ENCODE measurements at regions not wholly inside any gene's neighbourhood (a gene's known extent, or its start where the extent isn't known, plus 50 kb on each side); places are given as distances from the start of the nearest gene placed in this dataset.
"Not testable (repeated sequence)": the region's sequence is repeated elsewhere in the genome, so short reads cannot be mapped to it uniquely, and the experiment has no call there.

DNA sequence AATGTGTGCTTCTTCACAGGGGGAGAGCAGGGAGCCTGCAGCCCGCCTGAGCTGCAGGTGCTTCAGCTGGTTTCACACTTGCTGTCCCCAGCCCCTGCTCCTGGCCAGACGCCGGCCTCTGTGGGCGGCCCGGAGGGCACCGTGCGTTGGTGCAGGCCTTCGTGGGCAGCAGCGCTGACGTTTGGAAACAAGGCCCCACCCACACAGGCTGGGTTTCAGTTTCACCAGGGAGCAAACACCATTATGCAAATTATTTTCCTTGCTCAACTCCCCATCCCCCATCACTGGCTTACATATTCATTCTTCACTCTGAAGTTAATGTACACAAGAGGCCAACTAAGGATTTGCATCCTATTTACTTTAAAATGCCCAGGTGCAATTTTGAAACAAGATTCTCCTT lies 343.2 kb downstream of the BCL2L11 start:
- H3K27ac Mint-ChIP-seq; H3K27ac ChIP-seq (ENCODE audit: low read depth in 1 of 2, low read length in 2 of 2); H3K9me3 Mint-ChIP-seq; H3K4me1 ChIP-seq (ENCODE audit: insufficient read depth, low read length); POLR2A ChIA-PET; H3K27me3 Mint-ChIP-seq; H3K4me3 Mint-ChIP-seq; H3K36me3 Mint-ChIP-seq (ENCODE audit: low read depth); intact Hi-C loops (cut with DNase I, micrococcal nuclease); H3K27me3 ChIP-seq (ENCODE audit: control insufficient read depth in 1 of 2, insufficient read depth in 2 of 2, low read length in 2 of 2); H3K9me3 ChIP-seq (ENCODE audit: control insufficient read depth in 1 of 2, insufficient read depth in 1 of 2, low read length in 2 of 2); CTCF ChIA-PET; H3K4me1 Mint-ChIP-seq (ENCODE audit: low read depth); H3K36me3 ChIP-seq (ENCODE audit: insufficient read depth, low read length): not testable (repeated sequence)
- ATAC-seq (ENCODE audit: poor library complexity) (peak; percentile 87), DNase-seq (peak in 1 of 14 experiments; percentile 63)
- peak overlapping the region; percentile 24 for H3K4me3 ChIP-seq (ENCODE audit: low read length)

DNA sequence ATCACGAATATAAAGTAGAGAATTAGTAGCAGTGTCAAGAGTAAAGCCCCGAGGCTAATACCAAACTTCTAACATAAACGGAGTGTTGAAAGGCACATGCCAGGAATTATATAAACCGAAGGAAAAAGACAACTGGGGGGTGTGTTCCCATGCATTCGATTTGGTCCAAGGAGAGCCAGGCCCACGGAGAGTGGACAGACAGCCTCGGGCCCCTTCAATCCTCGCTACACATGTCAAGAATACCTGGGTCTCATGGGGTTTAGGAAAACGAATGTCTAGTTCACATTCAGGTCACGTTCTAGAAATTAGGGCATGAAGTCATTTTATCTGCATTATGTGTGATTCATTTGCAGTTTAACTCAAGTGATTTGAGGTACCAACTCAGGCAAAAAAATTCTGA lies 343.7 kb downstream of the BCL2L11 start:
- H3K4me3 ChIP-seq (ENCODE audit: low read length); H3K9me3 Mint-ChIP-seq; H3K36me3 Mint-ChIP-seq (ENCODE audit: low read depth); POLR2A ChIA-PET; CTCF ChIA-PET; H3K4me1 Mint-ChIP-seq (ENCODE audit: low read depth); H3K4me1 ChIP-seq (ENCODE audit: insufficient read depth, low read length); H3K27me3 ChIP-seq (ENCODE audit: control insufficient read depth in 1 of 2, insufficient read depth in 2 of 2, low read length in 2 of 2); H3K36me3 ChIP-seq (ENCODE audit: insufficient read depth, low read length); H3K27me3 Mint-ChIP-seq; ATAC-seq (ENCODE audit: poor library complexity); H3K9me3 ChIP-seq (ENCODE audit: control insufficient read depth in 1 of 2, insufficient read depth in 1 of 2, low read length in 2 of 2); intact Hi-C loops (cut with DNase I, micrococcal nuclease); DNase-seq; H3K27ac ChIP-seq (ENCODE audit: low read depth in 1 of 2, low read length in 2 of 2); H3K4me3 Mint-ChIP-seq; H3K27ac Mint-ChIP-seq: not testable (repeated sequence)

DNA sequence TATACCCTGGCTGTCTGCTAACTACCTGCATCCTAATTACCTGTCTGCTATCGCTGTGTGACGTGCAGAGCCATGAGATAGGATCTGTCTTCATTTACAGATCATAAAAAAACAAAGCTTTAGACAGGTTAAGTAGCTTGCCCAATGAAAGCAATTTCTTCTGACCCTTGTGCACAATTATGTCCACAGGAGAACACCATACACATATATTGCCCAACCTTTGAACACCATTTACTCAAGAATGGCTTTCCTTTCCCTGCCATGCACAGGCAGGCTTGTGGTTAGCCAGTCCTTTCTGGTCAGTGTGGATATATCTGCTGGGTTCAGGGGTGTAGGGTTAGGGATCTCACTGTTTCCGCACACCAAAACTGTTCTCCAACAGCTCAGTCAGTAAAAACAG lies 344.8 kb downstream of the BCL2L11 start:
- H3K4me1 ChIP-seq (ENCODE audit: insufficient read depth, low read length); H3K27me3 ChIP-seq (ENCODE audit: control insufficient read depth in 1 of 2, insufficient read depth in 2 of 2, low read length in 2 of 2); H3K27ac Mint-ChIP-seq; H3K4me3 Mint-ChIP-seq; DNase-seq; H3K4me1 Mint-ChIP-seq (ENCODE audit: low read depth); ATAC-seq (ENCODE audit: poor library complexity); H3K36me3 ChIP-seq (ENCODE audit: insufficient read depth, low read length); H3K27ac ChIP-seq (ENCODE audit: low read depth in 1 of 2, low read length in 2 of 2); POLR2A ChIA-PET; H3K4me3 ChIP-seq (ENCODE audit: low read length); H3K36me3 Mint-ChIP-seq (ENCODE audit: low read depth); H3K9me3 ChIP-seq (ENCODE audit: control insufficient read depth in 1 of 2, insufficient read depth in 1 of 2, low read length in 2 of 2); H3K27me3 Mint-ChIP-seq; intact Hi-C loops (cut with DNase I, micrococcal nuclease); H3K9me3 Mint-ChIP-seq; CTCF ChIA-PET: not testable (repeated sequence)

DNA sequence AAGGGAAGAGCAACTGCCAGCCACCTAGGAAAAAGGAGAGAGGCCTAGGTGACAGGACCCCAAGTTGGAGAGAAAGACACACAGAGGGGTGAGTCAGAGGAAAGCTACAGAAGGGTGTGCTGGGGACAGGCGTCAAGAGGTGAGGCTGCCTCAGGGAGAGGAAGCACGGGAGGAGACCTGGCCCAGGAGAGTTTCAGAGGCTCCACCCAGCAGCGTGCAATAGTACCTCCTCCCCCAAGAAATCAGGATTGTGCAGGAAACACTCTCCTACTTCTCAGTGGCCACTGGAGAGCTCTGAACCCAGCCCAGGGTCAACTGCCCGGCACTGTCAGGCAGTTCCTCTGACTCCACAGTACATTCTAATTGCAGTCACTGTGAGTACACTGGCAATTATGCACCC lies 346.0 kb downstream of the BCL2L11 start:
- not testable (repeated sequence) for H3K27ac Mint-ChIP-seq, H3K4me3 Mint-ChIP-seq

DNA sequence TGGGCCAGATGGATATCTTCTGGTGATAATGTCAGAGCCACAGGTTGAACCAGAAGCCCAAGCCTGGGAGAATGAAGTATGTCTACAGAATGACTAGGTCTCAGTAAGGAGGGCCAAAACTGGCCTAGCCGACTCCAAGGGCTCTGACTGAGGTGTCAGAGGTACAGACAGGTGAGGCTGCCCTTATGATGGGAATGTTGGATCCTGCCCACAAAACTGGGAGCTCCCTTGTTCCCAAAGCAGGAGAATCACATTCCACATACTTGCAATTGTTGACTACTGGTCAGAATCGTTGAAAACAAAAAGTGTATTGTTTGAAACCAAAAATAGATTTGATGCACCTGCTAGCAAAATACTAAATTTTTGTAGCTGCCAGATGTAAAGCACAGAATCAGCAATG lies 350.2 kb downstream of the BCL2L11 start:
- intact Hi-C loops (cut with DNase I, micrococcal nuclease); H3K9me3 ChIP-seq (ENCODE audit: control insufficient read depth in 1 of 2, insufficient read depth in 1 of 2, low read length in 2 of 2); H3K27ac Mint-ChIP-seq; H3K9me3 Mint-ChIP-seq; H3K27me3 Mint-ChIP-seq; H3K4me3 ChIP-seq (ENCODE audit: low read length); ATAC-seq (ENCODE audit: poor library complexity); H3K4me1 Mint-ChIP-seq (ENCODE audit: low read depth); CTCF ChIA-PET; H3K36me3 Mint-ChIP-seq (ENCODE audit: low read depth); POLR2A ChIA-PET; H3K27ac ChIP-seq (ENCODE audit: low read depth in 1 of 2, low read length in 2 of 2); DNase-seq; H3K4me1 ChIP-seq (ENCODE audit: insufficient read depth, low read length); H3K36me3 ChIP-seq (ENCODE audit: insufficient read depth, low read length); H3K27me3 ChIP-seq (ENCODE audit: control insufficient read depth in 1 of 2, insufficient read depth in 2 of 2, low read length in 2 of 2); H3K4me3 Mint-ChIP-seq: not testable (repeated sequence)

More for the DNA sequence above, 346.0 kb downstream of the BCL2L11 start:
- H3K9me3 ChIP-seq (ENCODE audit: control insufficient read depth in 1 of 2, insufficient read depth in 1 of 2, low read length in 2 of 2); H3K4me1 ChIP-seq (ENCODE audit: insufficient read depth, low read length); H3K4me1 Mint-ChIP-seq (ENCODE audit: low read depth); POLR2A ChIA-PET; CTCF ChIA-PET; H3K4me3 ChIP-seq (ENCODE audit: low read length); H3K27me3 Mint-ChIP-seq; H3K27ac ChIP-seq (ENCODE audit: low read depth in 1 of 2, low read length in 2 of 2); H3K36me3 Mint-ChIP-seq (ENCODE audit: low read depth); H3K27me3 ChIP-seq (ENCODE audit: control insufficient read depth in 1 of 2, insufficient read depth in 2 of 2, low read length in 2 of 2); intact Hi-C loops (cut with DNase I, micrococcal nuclease); H3K9me3 Mint-ChIP-seq; H3K36me3 ChIP-seq (ENCODE audit: insufficient read depth, low read length): not testable (repeated sequence)
- DNase-seq (peak in 1 of 14 experiments; percentile 16), ATAC-seq (ENCODE audit: poor library complexity) (peak; percentile 37)

DNA sequence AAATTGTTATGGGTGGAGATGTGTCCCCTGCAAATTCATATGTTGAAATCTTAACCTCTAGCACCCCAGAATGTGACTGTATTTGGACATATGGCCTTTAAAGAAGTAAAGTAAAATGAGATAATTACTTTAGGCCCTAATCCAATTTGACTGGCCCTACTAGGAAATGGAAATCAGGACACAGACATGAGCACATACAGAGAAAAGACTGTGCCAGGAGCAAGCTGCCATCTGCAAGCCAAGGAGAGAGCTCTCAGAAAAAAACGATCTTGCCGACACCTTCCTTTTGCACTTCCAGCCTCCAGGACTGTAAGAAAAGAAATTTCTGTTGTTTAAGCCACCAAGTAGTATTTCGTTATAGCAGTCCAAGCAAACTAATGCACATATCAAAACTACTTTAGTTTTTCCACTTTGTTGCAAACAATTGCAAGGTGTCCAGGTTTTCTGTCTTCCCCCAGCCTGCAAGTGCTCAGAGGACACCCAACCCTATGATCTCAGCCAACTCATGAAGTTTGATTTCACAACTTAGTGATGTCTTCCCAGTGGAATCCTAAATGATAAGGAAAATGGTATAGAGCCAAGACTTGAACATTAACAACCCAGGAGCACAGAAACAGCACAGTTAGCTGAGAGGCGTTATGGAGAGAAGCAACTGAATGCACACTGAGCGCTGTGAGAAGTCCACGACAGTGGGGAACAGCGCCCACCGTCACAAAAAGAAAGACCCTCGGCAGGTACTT lies 351.2 kb downstream of the BCL2L11 start:
- H3K9me3 ChIP-seq (ENCODE audit: control insufficient read depth in 1 of 2, insufficient read depth in 1 of 2, low read length in 2 of 2); H3K4me3 ChIP-seq (ENCODE audit: low read length); H3K4me1 ChIP-seq (ENCODE audit: insufficient read depth, low read length); POLR2A ChIA-PET; H3K9me3 Mint-ChIP-seq; CTCF ChIA-PET; H3K27me3 ChIP-seq (ENCODE audit: control insufficient read depth in 1 of 2, insufficient read depth in 2 of 2, low read length in 2 of 2); intact Hi-C loops (cut with DNase I, micrococcal nuclease); DNase-seq; H3K4me3 Mint-ChIP-seq; H3K27ac Mint-ChIP-seq; H3K4me1 Mint-ChIP-seq (ENCODE audit: low read depth); H3K36me3 ChIP-seq (ENCODE audit: insufficient read depth, low read length); H3K27me3 Mint-ChIP-seq; H3K27ac ChIP-seq (ENCODE audit: low read depth in 1 of 2, low read length in 2 of 2); H3K36me3 Mint-ChIP-seq (ENCODE audit: low read depth); ATAC-seq (ENCODE audit: poor library complexity): not testable (repeated sequence)

DNA sequence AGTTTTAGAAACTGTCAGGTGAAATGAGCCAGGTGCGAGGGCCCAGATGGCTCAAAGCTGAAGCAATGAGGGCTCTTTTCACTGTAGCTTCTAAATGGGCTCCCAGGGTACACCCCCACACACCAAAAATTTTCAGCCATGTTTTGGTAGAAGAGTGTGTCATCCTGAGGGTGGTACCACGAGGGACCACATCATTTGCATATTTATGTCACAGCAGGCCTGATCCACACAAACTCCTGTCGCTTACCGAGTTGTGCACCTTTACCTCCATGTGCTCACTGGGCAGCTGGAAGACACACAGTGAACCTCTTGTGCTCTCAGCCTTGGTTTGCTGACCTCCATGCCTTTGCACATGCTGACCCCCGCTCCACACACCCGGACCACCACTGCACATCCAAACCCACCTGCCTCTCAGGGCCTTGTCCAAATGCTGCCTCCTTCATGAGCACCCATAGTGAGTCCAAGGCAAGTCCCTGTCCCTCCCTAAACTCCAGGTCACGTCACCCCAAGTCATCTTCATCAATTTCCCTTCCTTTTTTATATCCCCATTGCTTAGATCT lies 352.2 kb downstream of the BCL2L11 start:
- CTCF ChIA-PET; H3K27ac Mint-ChIP-seq; H3K27me3 ChIP-seq (ENCODE audit: control insufficient read depth in 1 of 2, insufficient read depth in 2 of 2, low read length in 2 of 2); intact Hi-C loops (cut with DNase I, micrococcal nuclease); H3K9me3 Mint-ChIP-seq; H3K4me3 ChIP-seq (ENCODE audit: low read length); H3K27ac ChIP-seq (ENCODE audit: low read depth in 1 of 2, low read length in 2 of 2); DNase-seq; H3K4me1 Mint-ChIP-seq (ENCODE audit: low read depth); H3K4me1 ChIP-seq (ENCODE audit: insufficient read depth, low read length); POLR2A ChIA-PET; H3K36me3 Mint-ChIP-seq (ENCODE audit: low read depth); H3K4me3 Mint-ChIP-seq; H3K27me3 Mint-ChIP-seq; ATAC-seq (ENCODE audit: poor library complexity); H3K9me3 ChIP-seq (ENCODE audit: control insufficient read depth in 1 of 2, insufficient read depth in 1 of 2, low read length in 2 of 2); H3K36me3 ChIP-seq (ENCODE audit: insufficient read depth, low read length): not testable (repeated sequence)
